DOHH2 (cell line): ENCODE measurements at regions not wholly inside any gene's neighbourhood (a gene's known extent, or its start where the extent isn't known, plus 50 kb on each side); places are given as distances from the start of the nearest gene placed in this dataset.

Experiments used
- EZH2phosphoT487 ChIP-seq: fragments of 200-600 bp; sonication (generic); IDR thresholded peaks from 2 replicates; pipeline ENCODE4 v1.6.1; 2017; ENCODE audit warnings: borderline replicate concordance, mild to moderate bottlenecking, antibody characterized with exemption, low read length, moderate library complexity, mixed read lengths
- TF ChIP-seq, protein P1 (sequence below): fragments of 200-600 bp; sonication (generic); IDR thresholded peaks from one replicate; pipeline ENCODE4 v1.5.1; 2014; ENCODE audit warnings: antibody characterized with exemption, mild to moderate bottlenecking, low read depth, low read length; ENCODE audit not compliant: poor library complexity, severe bottlenecking

DNA sequence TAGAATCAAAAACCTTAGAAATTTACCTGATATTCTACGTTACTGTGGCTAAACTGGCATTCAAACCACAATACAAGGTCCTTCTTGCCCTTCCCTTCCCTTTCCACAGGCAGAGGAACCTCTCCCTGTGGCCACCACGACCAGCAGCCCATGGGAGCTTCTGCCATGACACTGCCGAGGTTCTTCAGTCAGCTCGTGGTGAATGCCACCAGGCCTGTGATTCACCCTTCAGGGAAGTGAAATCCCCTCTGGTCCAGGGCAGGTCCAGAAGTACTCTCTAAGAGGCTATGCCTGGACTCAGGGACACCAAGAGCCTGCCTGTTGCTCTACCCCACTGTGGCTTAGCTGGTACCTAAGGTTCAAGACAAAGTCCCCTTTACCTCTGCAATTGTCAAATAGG, 123.0 kb downstream of the HTR1B start:
- TF ChIP-seq, protein P1, sequence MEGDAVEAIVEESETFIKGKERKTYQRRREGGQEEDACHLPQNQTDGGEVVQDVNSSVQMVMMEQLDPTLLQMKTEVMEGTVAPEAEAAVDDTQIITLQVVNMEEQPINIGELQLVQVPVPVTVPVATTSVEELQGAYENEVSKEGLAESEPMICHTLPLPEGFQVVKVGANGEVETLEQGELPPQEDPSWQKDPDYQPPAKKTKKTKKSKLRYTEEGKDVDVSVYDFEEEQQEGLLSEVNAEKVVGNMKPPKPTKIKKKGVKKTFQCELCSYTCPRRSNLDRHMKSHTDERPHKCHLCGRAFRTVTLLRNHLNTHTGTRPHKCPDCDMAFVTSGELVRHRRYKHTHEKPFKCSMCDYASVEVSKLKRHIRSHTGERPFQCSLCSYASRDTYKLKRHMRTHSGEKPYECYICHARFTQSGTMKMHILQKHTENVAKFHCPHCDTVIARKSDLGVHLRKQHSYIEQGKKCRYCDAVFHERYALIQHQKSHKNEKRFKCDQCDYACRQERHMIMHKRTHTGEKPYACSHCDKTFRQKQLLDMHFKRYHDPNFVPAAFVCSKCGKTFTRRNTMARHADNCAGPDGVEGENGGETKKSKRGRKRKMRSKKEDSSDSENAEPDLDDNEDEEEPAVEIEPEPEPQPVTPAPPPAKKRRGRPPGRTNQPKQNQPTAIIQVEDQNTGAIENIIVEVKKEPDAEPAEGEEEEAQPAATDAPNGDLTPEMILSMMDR, result no peak
- TF ChIP-seq EZH2phosphoT487, result no peak
